ENCODE measurements at regions not wholly inside any gene's neighbourhood (a gene's known extent, or its start where the extent isn't known, plus 50 kb on each side); places are given as distances from the start of the nearest gene placed in this dataset.

- no peak for DNase-seq
Observed at GRCh38 chr19:30313353-30313750, 58.8 kb upstream of the ZNF536 start.

DNA sequence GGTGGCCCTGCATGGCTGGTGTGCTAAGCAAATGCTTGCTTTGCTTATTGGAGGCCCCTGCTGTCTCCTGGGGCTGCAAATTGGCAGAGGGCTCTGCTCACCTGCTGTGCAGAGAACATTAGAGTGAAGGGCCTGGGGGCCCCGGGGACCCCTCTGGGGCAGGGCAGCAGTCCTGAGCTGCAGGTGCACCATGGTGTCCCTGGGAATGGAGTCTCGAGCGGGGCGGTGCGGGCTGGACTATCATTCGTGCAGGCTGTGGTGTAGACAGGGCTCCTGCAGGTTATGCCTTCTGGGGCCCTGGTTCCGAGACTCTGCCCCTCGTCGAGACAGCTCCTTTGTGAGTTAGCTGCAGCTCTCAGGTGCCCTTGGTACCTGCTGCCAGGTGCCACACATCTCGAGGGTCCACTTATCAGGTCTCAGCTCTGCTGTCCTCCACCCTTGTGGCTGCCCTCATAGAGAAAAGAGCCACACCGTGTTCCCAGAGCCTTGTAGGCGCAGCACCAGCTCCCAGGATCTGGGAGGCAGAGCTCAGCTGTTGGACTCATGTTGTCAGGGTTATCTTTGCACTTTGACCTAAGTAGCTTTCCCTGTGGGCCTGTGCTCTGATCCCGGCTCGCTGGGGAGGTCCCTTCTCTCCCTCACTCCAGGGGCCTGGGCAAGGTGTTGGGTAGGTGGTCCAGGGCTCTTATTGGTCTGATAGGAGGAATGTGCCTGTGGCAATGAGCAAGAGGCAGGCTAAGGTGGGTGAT lies 58.0 kb upstream of the ZNF536 start:
- no peak for DNase-seq

- DNase-seq: no peak
Observed at GRCh38 chr19:30314805-30315155, 57.4 kb upstream of the ZNF536 start.

- no peak for DNase-seq
Observed at GRCh38 chr19:30315159-30315558, 57.0 kb upstream of the ZNF536 start.

- no peak for DNase-seq
Observed at GRCh38 chr19:30316000-30316491, 56.1 kb upstream of the ZNF536 start.

DNA sequence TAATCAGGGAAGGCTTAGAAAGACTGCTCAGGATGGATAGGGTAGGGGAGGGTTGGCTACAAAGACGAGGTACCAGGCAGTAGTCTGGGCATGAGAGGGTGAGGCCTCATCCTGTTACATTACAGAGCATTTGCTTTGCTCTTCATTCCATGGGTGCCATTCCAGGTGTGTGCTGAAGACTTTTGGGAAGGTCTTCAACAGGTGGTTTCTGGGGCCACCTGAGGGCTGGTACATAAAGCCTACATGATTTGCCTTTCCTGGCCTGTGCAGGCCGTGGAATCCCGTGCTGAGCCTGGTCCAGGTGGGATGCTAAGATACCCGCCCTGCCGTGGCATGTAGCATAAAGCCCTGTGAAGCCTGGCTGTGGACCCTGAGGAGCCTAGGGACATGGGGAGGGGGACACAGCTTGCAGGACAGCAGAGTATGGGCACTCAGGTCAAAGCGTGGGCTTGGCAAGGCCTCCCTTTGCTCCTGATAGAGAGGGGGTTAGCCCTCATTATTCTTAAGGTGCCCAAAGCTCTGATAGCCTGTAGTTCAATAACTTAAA lies 55.6 kb upstream of the ZNF536 start:
- DNase-seq: no peak

DNA sequence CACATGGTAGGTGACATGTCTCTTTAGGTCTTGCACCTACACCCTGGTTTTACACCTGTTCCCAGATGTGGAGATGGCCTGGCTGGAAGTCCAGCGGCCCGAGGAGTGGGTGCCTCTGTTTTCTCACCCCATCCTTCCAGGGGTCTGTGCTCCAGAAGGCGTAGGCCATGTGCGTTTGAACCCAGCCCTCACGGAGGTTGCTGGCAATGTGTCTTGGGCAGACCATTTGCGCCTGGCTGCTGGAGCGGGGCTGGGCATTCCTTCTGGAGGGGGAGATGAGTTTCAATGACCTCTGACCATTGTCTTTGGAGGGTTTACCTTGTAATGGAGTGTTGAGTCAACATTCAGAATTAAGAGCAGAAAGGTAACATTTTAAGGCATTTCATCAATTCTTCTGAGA lies 54.8 kb upstream of the ZNF536 start:
- no peak for DNase-seq

DNA sequence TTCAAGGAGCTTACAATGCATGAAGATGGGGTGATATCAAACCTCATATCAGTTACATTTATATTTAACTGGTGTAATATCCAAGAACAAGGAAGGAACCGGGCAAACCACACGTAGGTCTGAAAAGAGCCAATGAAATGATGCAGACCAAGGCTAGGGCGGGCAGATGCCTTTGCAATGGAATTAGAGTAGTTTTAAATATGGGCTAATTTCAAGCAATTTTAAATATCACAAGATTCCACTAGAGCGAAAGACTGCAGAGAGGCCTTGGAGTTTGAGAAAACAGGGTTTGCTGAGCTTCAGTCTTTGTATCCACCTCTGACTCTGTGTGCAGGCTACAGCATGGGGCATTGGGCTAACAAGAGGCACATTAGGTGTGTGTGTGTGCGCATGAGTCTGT lies 53.9 kb upstream of the ZNF536 start:
- no peak for DNase-seq

GRCh38 chr19:30318936-30319335 lies 53.2 kb upstream of the ZNF536 start:
- no peak for DNase-seq

DNA sequence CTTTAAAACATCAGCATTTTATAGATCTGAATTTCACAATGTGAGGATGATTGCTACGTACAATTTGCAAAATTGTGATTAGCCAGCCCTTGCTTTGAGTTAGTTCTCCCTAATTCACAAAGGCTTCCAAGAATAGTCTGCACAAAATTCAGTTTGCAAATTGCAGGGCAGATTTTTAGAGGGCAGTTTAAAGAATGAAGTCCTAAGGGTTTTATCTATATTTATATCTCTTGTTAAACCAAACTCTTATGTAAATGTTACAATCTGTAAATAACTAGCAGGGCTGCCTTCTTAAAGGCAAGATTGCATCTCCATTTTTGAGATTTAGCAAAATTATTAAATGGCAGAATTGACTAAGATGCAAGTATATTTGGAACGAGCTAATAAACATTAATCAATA lies 52.8 kb upstream of the ZNF536 start:
- DNase-seq: no peak

DNA sequence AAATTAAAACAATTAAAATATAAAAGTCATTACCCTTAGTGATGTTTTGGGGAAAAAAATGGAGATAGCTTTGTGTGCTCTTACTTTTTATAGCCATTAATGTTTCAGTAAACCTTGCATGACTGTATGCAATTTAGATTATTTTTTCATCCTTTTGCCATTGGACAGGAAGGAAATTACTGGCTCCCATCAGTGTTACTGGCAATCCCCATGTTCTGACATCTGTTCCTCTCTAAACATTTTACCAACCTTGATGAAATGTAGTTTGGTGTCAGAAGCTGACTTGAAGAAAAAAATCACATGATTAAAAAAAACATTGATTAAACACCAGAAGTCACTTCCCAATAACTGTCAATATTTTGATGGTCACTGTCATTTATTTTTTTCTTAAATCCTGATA lies 52.3 kb upstream of the ZNF536 start:
- DNase-seq: no peak

- no peak for DNase-seq
Observed at GRCh38 chr19:30320466-30320865, 51.7 kb upstream of the ZNF536 start.

GRCh38 chr19:30320916-30321315 lies 51.3 kb upstream of the ZNF536 start:
- DNase-seq: no peak
